ENCODE measurements at regions not wholly inside any gene's neighbourhood (a gene's known extent, or its start where the extent isn't known, plus 50 kb on each side); places are given as distances from the start of the nearest gene placed in this dataset.

- TF ChIP-seq CTCF (conservative IDR thresholded peaks at IDR 0.05; ENCODE audit: low read depth): no peak
- H3K27ac ChIP-seq: no peak overlapping the region
- ChIA-PET POLR2A (ENCODE audit: low non-redundant PET) (no interaction called here), CTCF (no interaction called here)
- DNase-seq (ENCODE audit: low spot score): no peak
Observed at GRCh38 chr12:43022838-43023237, 433.3 kb upstream of the PRICKLE1 start.

- no peak for TF ChIP-seq CTCF (conservative IDR thresholded peaks at IDR 0.05; ENCODE audit: low read depth)
- no peak for DNase-seq (ENCODE audit: low spot score)
- ChIA-PET POLR2A (ENCODE audit: low non-redundant PET) (no interaction called here), CTCF (no interaction called here)
- no peak overlapping the region for H3K27ac ChIP-seq
Observed at GRCh38 chr12:43015090-43015737, 425.7 kb upstream of the PRICKLE1 start.

GRCh38 chr12:43011383-43011926, 421.9 kb upstream of the PRICKLE1 start:
- ChIA-PET CTCF (no interaction called here), POLR2A (ENCODE audit: low non-redundant PET) (no interaction called here)
- no peak overlapping the region for H3K27ac ChIP-seq
- no peak for TF ChIP-seq CTCF (conservative IDR thresholded peaks at IDR 0.05; ENCODE audit: low read depth)
- no peak for DNase-seq (ENCODE audit: low spot score)

GRCh38 chr12:43009846-43010240, 420.3 kb upstream of the PRICKLE1 start:
- TF ChIP-seq CTCF (conservative IDR thresholded peaks at IDR 0.05; ENCODE audit: low read depth): no peak
- CTCF ChIA-PET: no interaction called here
- no peak for DNase-seq (ENCODE audit: low spot score)
- POLR2A ChIA-PET (ENCODE audit: low non-redundant PET): no interaction called here
- H3K27ac ChIP-seq: no peak overlapping the region

- DNase-seq (ENCODE audit: low spot score): no peak
- TF ChIP-seq CTCF (conservative IDR thresholded peaks at IDR 0.05; ENCODE audit: low read depth): no peak
- ChIA-PET CTCF (no interaction called here), POLR2A (ENCODE audit: low non-redundant PET) (no interaction called here)
- H3K27ac ChIP-seq: no peak overlapping the region
Observed at GRCh38 chr12:43008953-43009845, 419.7 kb upstream of the PRICKLE1 start.

GRCh38 chr12:43004908-43005307, 415.4 kb upstream of the PRICKLE1 start:
- ChIA-PET CTCF (interaction anchor here (0.6 kb wide), 1 partner anchor 174 kb away, joined by 5 read pairs; no protein-coding TSS in a partner anchor), POLR2A (ENCODE audit: low non-redundant PET) (no interaction called here)
- no peak for TF ChIP-seq CTCF (conservative IDR thresholded peaks at IDR 0.05; ENCODE audit: low read depth)
- H3K27ac ChIP-seq: no peak overlapping the region
- DNase-seq (ENCODE audit: low spot score): no peak
